HG03432 (cell line): ENCODE measurements at regions not wholly inside any gene's neighbourhood (a gene's known extent, or its start where the extent isn't known, plus 50 kb on each side); places are given as distances from the start of the nearest gene placed in this dataset.

Experiments used
- ATAC-seq: cut with Tn5 transposase; IDR thresholded peaks from one replicate; pipeline ENCODE4 v1.9.1; 2021; ENCODE audit warnings: mild to moderate bottlenecking, moderate library complexity; ENCODE audit not compliant: unreplicated experiment

DNA sequence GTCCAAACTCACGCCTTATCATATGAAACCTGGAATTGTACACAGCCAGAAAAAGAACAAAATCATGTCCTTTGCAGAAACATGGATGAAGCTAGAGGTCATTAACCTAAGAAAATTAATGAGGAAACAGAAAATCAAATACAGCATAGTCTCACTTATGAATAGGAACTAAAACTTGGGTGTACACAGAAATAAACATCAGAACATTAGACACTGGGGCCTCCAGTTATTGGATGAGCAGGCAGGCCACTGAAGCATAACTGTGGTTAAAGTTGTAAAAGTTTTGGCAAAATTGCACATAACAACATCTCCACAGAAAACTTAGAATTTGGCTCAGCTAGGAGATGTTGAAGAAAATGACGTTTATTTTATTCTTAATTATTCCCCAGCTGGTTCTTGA, 101.4 kb upstream of the RBMY1J start:
- ATAC-seq = peak; percentile 58

- ATAC-seq = no peak
Measured at GRCh38 chrY:22262758-22263157, 80.0 kb upstream of the RBMY1F start.
